ENCODE measurements at regions not wholly inside any gene's neighbourhood (a gene's known extent, or its start where the extent isn't known, plus 50 kb on each side); places are given as distances from the start of the nearest gene placed in this dataset.

DNA sequence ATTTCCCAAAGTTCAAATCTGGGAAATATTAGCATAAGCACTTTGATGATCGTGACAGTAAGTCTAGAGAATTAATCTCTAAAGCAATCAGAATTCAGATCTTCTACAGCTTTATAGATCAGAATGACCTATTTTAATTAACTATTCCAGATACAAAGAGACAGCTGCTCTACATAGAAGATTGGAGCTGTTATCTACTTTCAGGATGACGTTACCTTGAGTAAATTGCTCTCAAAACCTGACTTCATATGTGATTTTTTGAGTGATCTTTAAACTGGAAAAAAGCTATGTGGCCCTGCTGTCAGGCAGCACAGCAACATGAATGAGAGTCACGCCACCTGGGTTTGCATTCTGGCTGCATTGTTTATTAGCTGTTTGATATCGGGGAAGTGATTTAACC lies 259.9 kb upstream of the CDH6 start:
- no peak for TF ChIP-seq POLR2A (IDR thresholded peaks at IDR 0.05)
- TF ChIP-seq, protein P1, sequence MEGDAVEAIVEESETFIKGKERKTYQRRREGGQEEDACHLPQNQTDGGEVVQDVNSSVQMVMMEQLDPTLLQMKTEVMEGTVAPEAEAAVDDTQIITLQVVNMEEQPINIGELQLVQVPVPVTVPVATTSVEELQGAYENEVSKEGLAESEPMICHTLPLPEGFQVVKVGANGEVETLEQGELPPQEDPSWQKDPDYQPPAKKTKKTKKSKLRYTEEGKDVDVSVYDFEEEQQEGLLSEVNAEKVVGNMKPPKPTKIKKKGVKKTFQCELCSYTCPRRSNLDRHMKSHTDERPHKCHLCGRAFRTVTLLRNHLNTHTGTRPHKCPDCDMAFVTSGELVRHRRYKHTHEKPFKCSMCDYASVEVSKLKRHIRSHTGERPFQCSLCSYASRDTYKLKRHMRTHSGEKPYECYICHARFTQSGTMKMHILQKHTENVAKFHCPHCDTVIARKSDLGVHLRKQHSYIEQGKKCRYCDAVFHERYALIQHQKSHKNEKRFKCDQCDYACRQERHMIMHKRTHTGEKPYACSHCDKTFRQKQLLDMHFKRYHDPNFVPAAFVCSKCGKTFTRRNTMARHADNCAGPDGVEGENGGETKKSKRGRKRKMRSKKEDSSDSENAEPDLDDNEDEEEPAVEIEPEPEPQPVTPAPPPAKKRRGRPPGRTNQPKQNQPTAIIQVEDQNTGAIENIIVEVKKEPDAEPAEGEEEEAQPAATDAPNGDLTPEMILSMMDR (IDR thresholded peaks at IDR 0.05) = no peak
- Histone ChIP-seq H3K4me1 (no peaks in the 10 kb centered on the region), H3K36me3 (replicated peaks in 1 of 2; ENCODE audit: insufficient read depth in 1 of 2, low read depth in 2 of 2) (no peaks in the 10 kb centered on the region), H3K9me3 (no peaks in the 10 kb centered on the region), H3K4me3 (no peak overlapping the region), H3K27ac (no peak overlapping the region), H3K27me3 (no peaks in the 10 kb centered on the region)
- WGBS, 2 donors = 32 to 45% methylated on average over 4 of the region's 4 CpGs
- intact Hi-C loops (cut with DNase I) = no loop called here
- DNase-seq (no peak), ATAC-seq (no peak)

DNA sequence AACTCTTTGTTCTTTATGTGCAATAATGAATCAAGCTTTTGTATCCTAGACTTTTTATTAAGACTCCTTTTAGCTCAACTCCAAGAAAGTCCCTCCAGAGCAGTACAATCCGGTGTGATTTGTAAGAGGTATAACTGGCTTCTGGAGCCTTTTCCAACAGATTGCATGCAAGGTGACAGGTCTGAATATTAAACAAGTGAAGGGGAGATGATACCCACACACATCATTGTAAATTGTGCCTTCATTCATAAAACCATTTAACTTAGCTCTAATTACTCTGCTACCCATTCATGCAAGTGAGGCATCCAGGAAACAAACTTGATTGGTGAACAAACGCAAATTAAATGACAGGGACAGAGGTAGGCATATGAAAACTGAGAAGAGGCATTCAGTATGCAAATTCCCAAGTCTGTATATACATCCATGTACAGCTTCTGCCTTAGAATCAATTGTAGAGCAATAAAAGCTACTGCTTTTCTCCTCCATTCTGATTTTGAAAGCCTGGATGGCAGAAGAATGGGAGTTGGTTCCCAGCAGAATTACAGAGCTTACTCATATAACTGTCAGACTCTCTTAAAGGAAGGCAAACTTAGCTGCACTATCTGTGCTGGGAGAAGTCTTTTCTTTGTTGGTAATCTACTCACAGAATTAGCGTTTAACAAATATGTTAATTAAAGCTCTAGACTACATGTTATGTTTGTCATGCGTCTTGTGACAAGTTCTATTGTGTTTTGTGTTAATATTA lies 261.0 kb upstream of the CDH6 start:
- no peak overlapping the region for H3K27ac ChIP-seq
- intact Hi-C loops (cut with DNase I) = no loop called here
- WGBS, 2 donors = 35 to 47% methylated on average over 4 of the region's 4 CpGs

DNA sequence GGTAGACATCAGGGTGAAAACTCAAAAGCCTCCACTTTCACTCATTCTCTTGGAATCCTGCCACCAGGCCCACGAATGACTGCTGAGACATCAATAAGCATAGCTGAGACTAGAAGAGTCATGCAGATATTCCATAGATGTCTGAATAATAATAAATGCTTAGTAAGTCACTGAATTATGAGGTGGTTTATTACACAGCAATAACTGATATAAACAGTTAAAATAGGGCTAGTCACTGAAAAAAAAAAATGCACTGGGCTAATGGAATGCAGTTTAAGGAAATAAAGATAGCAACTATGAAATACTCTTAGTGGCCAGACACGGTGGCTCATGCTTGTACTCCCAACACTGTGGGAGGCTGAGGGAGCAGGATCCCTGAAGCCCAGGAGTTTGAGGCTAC lies 262.8 kb upstream of the CDH6 start:
- Histone ChIP-seq H3K9me3 (no peaks in the 10 kb centered on the region), H3K4me1 (no peaks in the 10 kb centered on the region), H3K27ac (no peak overlapping the region), H3K36me3 (replicated peaks in 1 of 2; ENCODE audit: insufficient read depth in 1 of 2, low read depth in 2 of 2) (no peaks in the 10 kb centered on the region), H3K27me3 (no peaks in the 10 kb centered on the region), H3K4me3 (no peak overlapping the region)
- ATAC-seq = no peak
- 34 to 50% methylated on average over 2 of the region's 2 CpGs for WGBS, 2 donors
- intact Hi-C loops (cut with DNase I) = no loop called here
- no peak for TF ChIP-seq POLR2A (IDR thresholded peaks at IDR 0.05)
- TF ChIP-seq, protein P1 (IDR thresholded peaks at IDR 0.05) = no peak
- DNase-seq = no peak

More for the DNA sequence above, 261.0 kb upstream of the CDH6 start:
- DNase-seq = no peak
- Histone ChIP-seq H3K4me3 (no peak overlapping the region), H3K27me3 (no peaks in the 10 kb centered on the region), H3K36me3 (replicated peaks in 1 of 2; ENCODE audit: insufficient read depth in 1 of 2, low read depth in 2 of 2) (no peaks in the 10 kb centered on the region), H3K4me1 (no peaks in the 10 kb centered on the region), H3K9me3 (no peaks in the 10 kb centered on the region)
- no peak for ATAC-seq
- TF ChIP-seq, protein P1 (IDR thresholded peaks at IDR 0.05) = no peak
- no peak for TF ChIP-seq POLR2A (IDR thresholded peaks at IDR 0.05)

DNA sequence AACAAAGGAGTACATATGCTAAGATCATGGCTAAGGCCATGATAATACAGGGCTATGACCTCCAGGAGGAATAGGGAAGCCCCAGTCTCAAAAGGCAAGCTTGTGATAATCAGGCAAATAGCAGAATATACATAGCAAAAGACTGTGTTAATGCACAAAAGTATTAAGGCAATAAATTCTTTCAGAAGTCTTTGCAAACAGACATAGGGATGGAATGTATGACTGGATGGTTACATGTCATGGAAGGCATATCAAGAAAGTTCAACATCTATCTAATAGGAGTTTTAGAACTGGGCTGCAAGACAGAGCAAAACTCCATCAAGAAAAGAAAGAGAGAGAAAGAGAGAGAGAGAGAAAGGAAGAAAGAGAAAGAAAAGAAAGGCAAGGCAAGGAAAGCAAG lies 264.5 kb upstream of the CDH6 start:
- H3K4me3 ChIP-seq = no peak overlapping the region
- TF ChIP-seq POLR2A (IDR thresholded peaks at IDR 0.05) = no peak
- H3K27ac ChIP-seq = no peak overlapping the region
- H3K9me3 ChIP-seq = no peaks in the 10 kb centered on the region
- DNase-seq = no peak
- H3K36me3 ChIP-seq (replicated peaks in 1 of 2; ENCODE audit: insufficient read depth in 1 of 2, low read depth in 2 of 2) = no peaks in the 10 kb centered on the region
- no peaks in the 10 kb centered on the region for H3K27me3 ChIP-seq
- no peak for ATAC-seq
- intact Hi-C loops (cut with DNase I) = no loop called here
- H3K4me1 ChIP-seq = no peaks in the 10 kb centered on the region

DNA sequence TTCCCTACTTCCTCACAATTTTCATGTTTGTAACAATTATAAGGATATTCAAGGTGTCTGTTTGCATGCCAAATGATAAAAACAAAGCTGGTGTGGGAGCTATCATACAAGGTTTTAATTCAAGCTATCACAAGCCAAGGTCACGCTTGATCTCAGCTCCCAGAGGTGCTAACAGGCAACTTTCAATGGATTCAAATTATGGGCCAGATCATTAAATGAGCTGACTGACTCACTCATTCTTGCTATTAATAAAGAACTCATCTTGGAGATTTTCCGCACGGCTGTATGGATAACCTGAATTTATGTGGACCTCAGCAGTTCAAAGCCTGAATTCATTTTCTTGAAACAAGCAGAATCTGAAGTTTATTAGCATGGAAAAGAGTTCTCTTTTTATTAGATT lies 267.3 kb upstream of the CDH6 start:
- 64 to 81% methylated on average over 3 of the region's 3 CpGs for WGBS, 2 donors
- intact Hi-C loops (cut with DNase I) = no loop called here
- H3K4me3 ChIP-seq = no peak overlapping the region

More for the DNA sequence above, 267.3 kb upstream of the CDH6 start:
- Histone ChIP-seq H3K4me1 (no peaks in the 10 kb centered on the region), H3K27me3 (no peaks in the 10 kb centered on the region), H3K9me3 (no peaks in the 10 kb centered on the region), H3K27ac (no peak overlapping the region), H3K36me3 (replicated peaks in 1 of 2; ENCODE audit: insufficient read depth in 1 of 2, low read depth in 2 of 2) (no peaks in the 10 kb centered on the region)
- DNase-seq (no peak), ATAC-seq (no peak)
- TF ChIP-seq, protein P1 (IDR thresholded peaks at IDR 0.05) = no peak
- no peak for TF ChIP-seq POLR2A (IDR thresholded peaks at IDR 0.05)

Data from body of pancreas (tissue), 4 donors.